ENCODE measurements at regions not wholly inside any gene's neighbourhood (a gene's known extent, or its start where the extent isn't known, plus 50 kb on each side); places are given as distances from the start of the nearest gene placed in this dataset.

- DNase-seq (ENCODE audit: low read depth in 2 of 2), result no peak
Measured at GRCh38 chr19:31119951-31120690, 229.1 kb downstream of the TSHZ3 start.

- no peak for DNase-seq (ENCODE audit: low read depth in 2 of 2)
Measured at GRCh38 chr19:31118986-31119385, 230.2 kb downstream of the TSHZ3 start.

- no peak for DNase-seq (ENCODE audit: low read depth in 2 of 2)
Measured at GRCh38 chr19:31118287-31118955, 230.8 kb downstream of the TSHZ3 start.

GRCh38 chr19:31114585-31114984 is 234.7 kb downstream of the TSHZ3 start:
- no peak for DNase-seq (ENCODE audit: low read depth in 2 of 2)

- DNase-seq (ENCODE audit: low read depth in 2 of 2), result no peak
Measured at GRCh38 chr19:31113293-31113692, 235.9 kb downstream of the TSHZ3 start.

- no peak for DNase-seq (ENCODE audit: low read depth in 2 of 2)
Measured at GRCh38 chr19:31112158-31112557, 237.1 kb downstream of the TSHZ3 start.

- no peak for DNase-seq (ENCODE audit: low read depth in 2 of 2)
Measured at GRCh38 chr19:31111741-31112140, 237.5 kb downstream of the TSHZ3 start.

- DNase-seq (ENCODE audit: low read depth in 2 of 2), result no peak
Measured at GRCh38 chr19:31110336-31110735, 238.9 kb downstream of the TSHZ3 start.

- no peak for DNase-seq (ENCODE audit: low read depth in 2 of 2)
Measured at GRCh38 chr19:31109636-31110035, 239.6 kb downstream of the TSHZ3 start.

GRCh38 chr19:31107096-31107495 is 242.1 kb downstream of the TSHZ3 start:
- DNase-seq (ENCODE audit: low read depth in 2 of 2), result no peak

- DNase-seq (ENCODE audit: low read depth in 2 of 2), result no peak
Measured at GRCh38 chr19:31105761-31106160, 243.5 kb downstream of the TSHZ3 start.

- DNase-seq (ENCODE audit: low read depth in 2 of 2), result no peak
Measured at GRCh38 chr19:31104451-31104850, 244.8 kb downstream of the TSHZ3 start.

GRCh38 chr19:31103228-31103627 is 246.0 kb downstream of the TSHZ3 start:
- DNase-seq (ENCODE audit: low read depth in 2 of 2), result no peak

- no peak for DNase-seq (ENCODE audit: low read depth in 2 of 2)
Measured at GRCh38 chr19:31102674-31103073, 246.6 kb downstream of the TSHZ3 start.

GRCh38 chr19:31100981-31101380 is 248.3 kb downstream of the TSHZ3 start:
- DNase-seq (ENCODE audit: low read depth in 2 of 2), result no peak

GRCh38 chr19:31100206-31100590 is 249.0 kb downstream of the TSHZ3 start:
- no peak for DNase-seq (ENCODE audit: low read depth in 2 of 2)

GRCh38 chr19:31099515-31100205 is 249.6 kb downstream of the TSHZ3 start:
- no peak for DNase-seq (ENCODE audit: low read depth in 2 of 2)

GRCh38 chr19:31098836-31099235 is 250.4 kb downstream of the TSHZ3 start:
- DNase-seq (ENCODE audit: low read depth in 2 of 2), result no peak

GRCh38 chr19:31096935-31097545 is 252.2 kb downstream of the TSHZ3 start:
- no peak for DNase-seq (ENCODE audit: low read depth in 2 of 2)

GRCh38 chr19:31096062-31096830 is 253.0 kb downstream of the TSHZ3 start:
- no peak for DNase-seq (ENCODE audit: low read depth in 2 of 2)

- no peak for DNase-seq (ENCODE audit: low read depth in 2 of 2)
Measured at GRCh38 chr19:31095100-31095804, 254.0 kb downstream of the TSHZ3 start.
